T-helper 2 cell treated with Interferon-gamma antibody and Interleukin-4, amounts not matched to agents 5 μg/mL and 100 μg/mL, for 36 hours (primary cell): ENCODE measurements at regions not wholly inside any gene's neighbourhood (a gene's known extent, or its start where the extent isn't known, plus 50 kb on each side); places are given as distances from the start of the nearest gene placed in this dataset.

Experiments used
- DNase-seq: peaks from one replicate; pipeline ENCODE4 v3.0.0; 2021; ENCODE audit warnings: low spot score
- H3K27ac Mint-ChIP-seq: one replicate; pipeline ENCODE4 v1.8.0; 2021; ENCODE audit warnings: mild to moderate bottlenecking, mixed read lengths
- H3K27me3 Mint-ChIP-seq: one replicate; pipeline ENCODE4 v1.8.0; 2021; ENCODE audit warnings: low read depth, mixed read lengths
- H3K36me3 Mint-ChIP-seq: one replicate; pipeline ENCODE4 v1.8.0; 2021; ENCODE audit warnings: low read depth, mixed read lengths
- H3K4me1 Mint-ChIP-seq: one replicate; pipeline ENCODE4 v1.8.0; 2021; ENCODE audit warnings: low read depth, mixed read lengths
- H3K4me3 Mint-ChIP-seq: one replicate; pipeline ENCODE4 v1.8.0; 2022; ENCODE audit warnings: mild to moderate bottlenecking, moderate library complexity, mixed read lengths
- H3K9me3 Mint-ChIP-seq: one replicate; pipeline ENCODE4 v1.8.0; 2021; ENCODE audit warnings: mixed read lengths

GRCh38 chr4:23741681-23742191 lies 148.1 kb downstream of the PPARGC1A start:
- Mint-ChIP-seq H3K4me3 (no peak overlapping the region), H3K4me1 (no peaks in the 10 kb centered on the region), H3K27me3 (no peaks in the 10 kb centered on the region), H3K27ac (no peak overlapping the region), H3K36me3 (no peaks in the 10 kb centered on the region), H3K9me3 (no peaks in the 10 kb centered on the region)
- DNase-seq: no peak

GRCh38 chr4:23737571-23737970 lies 152.3 kb downstream of the PPARGC1A start:
- Mint-ChIP-seq H3K27ac (no peak overlapping the region), H3K9me3 (no peaks in the 10 kb centered on the region)

GRCh38 chr4:23736466-23736865 lies 153.4 kb downstream of the PPARGC1A start:
- Mint-ChIP-seq H3K27me3 (no peaks in the 10 kb centered on the region), H3K36me3 (no peaks in the 10 kb centered on the region), H3K27ac (no peak overlapping the region), H3K4me3 (no peak overlapping the region), H3K9me3 (no peaks in the 10 kb centered on the region), H3K4me1 (no peaks in the 10 kb centered on the region)
- DNase-seq: no peak

More at GRCh38 chr4:23737571-23737970, 152.3 kb downstream of the PPARGC1A start:
- no peaks in the 10 kb centered on the region for H3K36me3 Mint-ChIP-seq
- no peak overlapping the region for H3K4me3 Mint-ChIP-seq
- H3K4me1 Mint-ChIP-seq: no peaks in the 10 kb centered on the region
- DNase-seq: no peak
- no peaks in the 10 kb centered on the region for H3K27me3 Mint-ChIP-seq

GRCh38 chr4:23734000-23734399 lies 155.8 kb downstream of the PPARGC1A start:
- Mint-ChIP-seq H3K4me3 (no peak overlapping the region), H3K9me3 (no peaks in the 10 kb centered on the region), H3K4me1 (no peaks in the 10 kb centered on the region), H3K36me3 (no peaks in the 10 kb centered on the region), H3K27ac (no peak overlapping the region), H3K27me3 (no peaks in the 10 kb centered on the region)
- DNase-seq: no peak

GRCh38 chr4:23733476-23733875 lies 156.4 kb downstream of the PPARGC1A start:
- no peaks in the 10 kb centered on the region for H3K9me3 Mint-ChIP-seq
- DNase-seq: no peak
- H3K4me1 Mint-ChIP-seq: no peaks in the 10 kb centered on the region
- no peak overlapping the region for H3K4me3 Mint-ChIP-seq
- no peaks in the 10 kb centered on the region for H3K27me3 Mint-ChIP-seq
- no peaks in the 10 kb centered on the region for H3K36me3 Mint-ChIP-seq
- no peak overlapping the region for H3K27ac Mint-ChIP-seq

- H3K27ac Mint-ChIP-seq: no peak overlapping the region
- DNase-seq: no peak
- H3K9me3 Mint-ChIP-seq: no peaks in the 10 kb centered on the region
- H3K36me3 Mint-ChIP-seq: no peaks in the 10 kb centered on the region
- H3K27me3 Mint-ChIP-seq: no peaks in the 10 kb centered on the region
- no peak overlapping the region for H3K4me3 Mint-ChIP-seq
- H3K4me1 Mint-ChIP-seq: no peaks in the 10 kb centered on the region
Measured at GRCh38 chr4:23730998-23731397, 158.8 kb downstream of the PPARGC1A start.

GRCh38 chr4:23728971-23729370 lies 160.9 kb downstream of the PPARGC1A start:
- no peaks in the 10 kb centered on the region for H3K36me3 Mint-ChIP-seq

GRCh38 chr4:23728393-23728792 lies 161.5 kb downstream of the PPARGC1A start:
- Mint-ChIP-seq H3K36me3 (no peaks in the 10 kb centered on the region), H3K4me1 (no peaks in the 10 kb centered on the region), H3K27ac (no peak overlapping the region), H3K9me3 (no peaks in the 10 kb centered on the region), H3K27me3 (no peaks in the 10 kb centered on the region), H3K4me3 (no peak overlapping the region)
- no peak for DNase-seq

More at GRCh38 chr4:23728971-23729370, 160.9 kb downstream of the PPARGC1A start:
- Mint-ChIP-seq H3K27me3 (no peaks in the 10 kb centered on the region), H3K27ac (no peak overlapping the region), H3K4me3 (no peak overlapping the region), H3K4me1 (no peaks in the 10 kb centered on the region), H3K9me3 (no peaks in the 10 kb centered on the region)
- no peak for DNase-seq

GRCh38 chr4:23720556-23720955 lies 169.3 kb downstream of the PPARGC1A start:
- H3K4me3 Mint-ChIP-seq: no peak overlapping the region
- no peaks in the 10 kb centered on the region for H3K27me3 Mint-ChIP-seq
- H3K27ac Mint-ChIP-seq: no peak overlapping the region
- no peaks in the 10 kb centered on the region for H3K9me3 Mint-ChIP-seq
- DNase-seq: no peak
- H3K4me1 Mint-ChIP-seq: no peaks in the 10 kb centered on the region
- no peaks in the 10 kb centered on the region for H3K36me3 Mint-ChIP-seq

GRCh38 chr4:23718435-23718834 lies 171.4 kb downstream of the PPARGC1A start:
- DNase-seq: no peak
- no peaks in the 10 kb centered on the region for H3K4me1 Mint-ChIP-seq
- no peaks in the 10 kb centered on the region for H3K36me3 Mint-ChIP-seq
- no peak overlapping the region for H3K4me3 Mint-ChIP-seq
- H3K9me3 Mint-ChIP-seq: no peaks in the 10 kb centered on the region
- no peak overlapping the region for H3K27ac Mint-ChIP-seq
- no peaks in the 10 kb centered on the region for H3K27me3 Mint-ChIP-seq

GRCh38 chr4:23717528-23718248 lies 172.2 kb downstream of the PPARGC1A start:
- no peak for DNase-seq
- H3K4me1 Mint-ChIP-seq: no peaks in the 10 kb centered on the region
- H3K36me3 Mint-ChIP-seq: no peaks in the 10 kb centered on the region
- no peaks in the 10 kb centered on the region for H3K27me3 Mint-ChIP-seq
- no peaks in the 10 kb centered on the region for H3K9me3 Mint-ChIP-seq
- no peak overlapping the region for H3K27ac Mint-ChIP-seq
- no peak overlapping the region for H3K4me3 Mint-ChIP-seq

- no peaks in the 10 kb centered on the region for H3K4me1 Mint-ChIP-seq
- no peak overlapping the region for H3K27ac Mint-ChIP-seq
- no peaks in the 10 kb centered on the region for H3K9me3 Mint-ChIP-seq
- H3K36me3 Mint-ChIP-seq: no peaks in the 10 kb centered on the region
- DNase-seq: no peak
- H3K4me3 Mint-ChIP-seq: no peak overlapping the region
- no peaks in the 10 kb centered on the region for H3K27me3 Mint-ChIP-seq
Measured at GRCh38 chr4:23710298-23710697, 179.5 kb downstream of the PPARGC1A start.

GRCh38 chr4:23707652-23708026 lies 182.2 kb downstream of the PPARGC1A start:
- no peaks in the 10 kb centered on the region for H3K36me3 Mint-ChIP-seq
- no peaks in the 10 kb centered on the region for H3K4me1 Mint-ChIP-seq
- no peak overlapping the region for H3K27ac Mint-ChIP-seq
- no peak overlapping the region for H3K4me3 Mint-ChIP-seq
- no peaks in the 10 kb centered on the region for H3K27me3 Mint-ChIP-seq
- H3K9me3 Mint-ChIP-seq: no peaks in the 10 kb centered on the region
- no peak for DNase-seq

GRCh38 chr4:23706972-23707651 lies 182.7 kb downstream of the PPARGC1A start:
- H3K9me3 Mint-ChIP-seq: no peaks in the 10 kb centered on the region
- H3K27me3 Mint-ChIP-seq: no peaks in the 10 kb centered on the region
- H3K27ac Mint-ChIP-seq: no peak overlapping the region
- no peak overlapping the region for H3K4me3 Mint-ChIP-seq
- H3K36me3 Mint-ChIP-seq: no peaks in the 10 kb centered on the region
- no peaks in the 10 kb centered on the region for H3K4me1 Mint-ChIP-seq
- no peak for DNase-seq
